GM19455 (cell line): ENCODE measurements at regions not wholly inside any gene's neighbourhood (a gene's known extent, or its start where the extent isn't known, plus 50 kb on each side); places are given as distances from the start of the nearest gene placed in this dataset.

Experiments used
- ATAC-seq: cut with Tn5 transposase; IDR thresholded peaks from one replicate; pipeline ENCODE4 v1.9.1; 2021; ENCODE audit not compliant: unreplicated experiment

GRCh38 chr5:145221416-145221815, 613.7 kb downstream of the PRELID2 start:
- ATAC-seq = no peak

GRCh38 chr5:145220481-145220880, 614.7 kb downstream of the PRELID2 start:
- no peak for ATAC-seq

GRCh38 chr5:145218982-145219381, 616.2 kb downstream of the PRELID2 start:
- no peak for ATAC-seq

- no peak for ATAC-seq
Observed at GRCh38 chr5:145218019-145218418, 617.1 kb downstream of the PRELID2 start.

GRCh38 chr5:145210020-145210419, 625.1 kb downstream of the PRELID2 start:
- ATAC-seq = no peak

- no peak for ATAC-seq
Observed at GRCh38 chr5:145205546-145205945, 629.6 kb downstream of the PRELID2 start.

GRCh38 chr5:145204743-145205142, 630.4 kb downstream of the PRELID2 start:
- no peak for ATAC-seq

GRCh38 chr5:145203193-145203592, 631.9 kb downstream of the PRELID2 start:
- no peak for ATAC-seq

GRCh38 chr5:145198525-145199260, 636.4 kb downstream of the PRELID2 start:
- no peak for ATAC-seq

GRCh38 chr5:145189746-145190145, 645.4 kb downstream of the PRELID2 start:
- no peak for ATAC-seq

- ATAC-seq = no peak
Observed at GRCh38 chr5:145180371-145180770, 654.8 kb downstream of the PRELID2 start.

GRCh38 chr5:145178641-145179523, 656.3 kb downstream of the PRELID2 start:
- no peak for ATAC-seq

GRCh38 chr5:145176041-145176440, 659.1 kb downstream of the PRELID2 start:
- ATAC-seq = no peak

GRCh38 chr5:145166110-145166509, 669.0 kb downstream of the PRELID2 start:
- no peak for ATAC-seq

- no peak for ATAC-seq
Observed at GRCh38 chr5:145163876-145164275, 671.3 kb downstream of the PRELID2 start.

GRCh38 chr5:145162626-145163025, 672.5 kb downstream of the PRELID2 start:
- ATAC-seq = no peak

- ATAC-seq = no peak
Observed at GRCh38 chr5:145161391-145161790, 673.8 kb downstream of the PRELID2 start.

- ATAC-seq = no peak
Observed at GRCh38 chr5:145160679-145161078, 674.5 kb downstream of the PRELID2 start.

- ATAC-seq = no peak
Observed at GRCh38 chr5:145158730-145159129, 676.4 kb downstream of the PRELID2 start.

- ATAC-seq = no peak
Observed at GRCh38 chr5:145157841-145158240, 677.3 kb downstream of the PRELID2 start.

- no peak for ATAC-seq
Observed at GRCh38 chr5:145141534-145141933, 693.6 kb downstream of the PRELID2 start.

GRCh38 chr5:145130996-145131395, 704.1 kb downstream of the PRELID2 start:
- ATAC-seq = no peak
